GM23338 (cell line): ENCODE measurements at regions not wholly inside any gene's neighbourhood (a gene's known extent, or its start where the extent isn't known, plus 50 kb on each side); places are given as distances from the start of the nearest gene placed in this dataset.
A peak's percentile ranks its signal among the peaks of the same experiment; 100 is the strongest.

Experiments
- ATAC-seq: fragments of 200-7000 bp; cut with Tn5 transposase; 3 replicates; pipeline ENCODE4 v1.9.1; 2020
- DNase-seq: peaks from one replicate; pipeline ENCODE4 v3.0.0-alpha.2; 2015; ENCODE audit warnings: low spot score
- H2AFZ ChIP-seq: fragments of 200-600 bp; sonication (generic); 2 replicates; pipeline ENCODE4 v1.8.0; 2016; ENCODE audit warnings: antibody characterized with exemption, mild to moderate bottlenecking, moderate library complexity
- H3F3A ChIP-seq: fragments of 200-600 bp; sonication (generic); replicated peaks from 2 replicates; pipeline ENCODE4 v1.8.0; 2017; ENCODE audit warnings: antibody characterized with exemption, mixed run types, low read depth
- H3K27ac ChIP-seq: fragments of 200-600 bp; sonication (generic); 2 replicates; pipeline ENCODE4 v1.6.1; 2016; ENCODE audit warnings: low read depth
- H3K27me3 ChIP-seq: fragments of 200-600 bp; sonication (generic); 2 replicates; pipeline ENCODE4 v1.8.0; 2016; ENCODE audit warnings: mild to moderate bottlenecking, mixed run types, moderate library complexity; ENCODE audit not compliant: insufficient read depth
- H3K36me3 ChIP-seq: fragments of 200-600 bp; sonication (generic); 2 replicates; pipeline ENCODE4 v1.8.0; 2016; ENCODE audit warnings: mild to moderate bottlenecking; ENCODE audit not compliant: insufficient read depth
- H3K4me1 ChIP-seq: fragments of 200-600 bp; sonication (generic); 2 replicates; pipeline ENCODE4 v1.8.0; 2016; ENCODE audit warnings: mild to moderate bottlenecking, moderate library complexity; ENCODE audit not compliant: insufficient read depth
- H3K4me2 ChIP-seq: fragments of 200-600 bp; sonication (generic); 2 replicates; pipeline ENCODE4 v1.7.1; 2017; ENCODE audit warnings: mixed run types
- H3K4me3 ChIP-seq: fragments of 200-600 bp; sonication (generic); 2 replicates; pipeline ENCODE4 v1.6.1; 2016; ENCODE audit warnings: mixed run types
- H3K79me2 ChIP-seq: fragments of 200-600 bp; sonication (generic); replicated peaks from 2 replicates; pipeline ENCODE4 v1.8.0; 2017; ENCODE audit warnings: mild to moderate bottlenecking; ENCODE audit not compliant: insufficient read depth
- H3K9me2 ChIP-seq: fragments of 200-600 bp; sonication (generic); 2 replicates; pipeline ENCODE4 v1.8.0; 2017; ENCODE audit not compliant: insufficient read depth
- H4K20me1 ChIP-seq: fragments of 200-600 bp; sonication (generic); replicated peaks from 2 replicates; pipeline ENCODE4 v1.8.0; 2017; ENCODE audit warnings: mild to moderate bottlenecking; ENCODE audit not compliant: insufficient read depth
- H3K27ac Mint-ChIP-seq: 2 replicates; pipeline ENCODE4 v1.8.0; 2020; ENCODE audit warnings: inconsistent platforms, mild to moderate bottlenecking, moderate library complexity, mixed read lengths
- H3K27me3 Mint-ChIP-seq: 3 replicates; pipeline ENCODE4 v1.8.0; 2022; ENCODE audit warnings: low read depth, mild to moderate bottlenecking, moderate library complexity, mixed read lengths, inconsistent platforms; ENCODE audit not compliant: insufficient read depth, poor library complexity
- H3K36me3 Mint-ChIP-seq: 3 replicates; pipeline ENCODE4 v1.8.0; 2021; ENCODE audit warnings: low read depth, mild to moderate bottlenecking, inconsistent platforms, moderate library complexity, mixed read lengths
- H3K4me1 Mint-ChIP-seq: 3 replicates; pipeline ENCODE4 v1.8.0; 2020; ENCODE audit warnings: mild to moderate bottlenecking, inconsistent platforms, mixed read lengths
- H3K4me3 Mint-ChIP-seq: 3 replicates; pipeline ENCODE4 v1.8.0; 2021; ENCODE audit warnings: moderate library complexity, mild to moderate bottlenecking, inconsistent platforms, mixed read lengths
- H3K9me3 Mint-ChIP-seq: 3 replicates; pipeline ENCODE4 v1.8.0; 2020; ENCODE audit warnings: moderate library complexity, mild to moderate bottlenecking, inconsistent platforms, mixed read lengths
- JUNB ChIP-seq: IDR thresholded peaks from one replicate; pipeline ENCODE4 v1.6.1; 2016; ENCODE audit warnings: antibody characterized with exemption; ENCODE audit not compliant: unreplicated experiment
- POLR2AphosphoS5 ChIP-seq: IDR thresholded peaks from 2 replicates; pipeline ENCODE4 v1.6.1; 2016; ENCODE audit warnings: antibody characterized with exemption, low read depth
- REST ChIP-seq: IDR thresholded peaks from one replicate; pipeline ENCODE4 v1.6.1; 2018; ENCODE audit warnings: antibody characterized with exemption; ENCODE audit not compliant: unreplicated experiment
- STAT1 ChIP-seq: IDR thresholded peaks from one replicate; pipeline ENCODE4 v1.6.1; 2016; ENCODE audit warnings: antibody characterized with exemption; ENCODE audit not compliant: unreplicated experiment
- ZNF331 ChIP-seq: fragments of 250-450 bp; sonication (Bioruptor Pico); IDR thresholded peaks from 2 replicates; pipeline ENCODE4 v1.5.0; 2020; ENCODE audit warnings: low read depth, mild to moderate bottlenecking, moderate library complexity
- TF ChIP-seq, protein P1 (sequence below): fragments of 250-450 bp; sonication (Bioruptor Pico); IDR thresholded peaks from 2 replicates; pipeline ENCODE4 v1.5.0; 2020; ENCODE audit warnings: mild to moderate bottlenecking, moderate library complexity

GRCh38 chr7:27359181-27360125 lies 116.9 kb downstream of the EVX1 start (continued):
- TF ChIP-seq, protein P1, sequence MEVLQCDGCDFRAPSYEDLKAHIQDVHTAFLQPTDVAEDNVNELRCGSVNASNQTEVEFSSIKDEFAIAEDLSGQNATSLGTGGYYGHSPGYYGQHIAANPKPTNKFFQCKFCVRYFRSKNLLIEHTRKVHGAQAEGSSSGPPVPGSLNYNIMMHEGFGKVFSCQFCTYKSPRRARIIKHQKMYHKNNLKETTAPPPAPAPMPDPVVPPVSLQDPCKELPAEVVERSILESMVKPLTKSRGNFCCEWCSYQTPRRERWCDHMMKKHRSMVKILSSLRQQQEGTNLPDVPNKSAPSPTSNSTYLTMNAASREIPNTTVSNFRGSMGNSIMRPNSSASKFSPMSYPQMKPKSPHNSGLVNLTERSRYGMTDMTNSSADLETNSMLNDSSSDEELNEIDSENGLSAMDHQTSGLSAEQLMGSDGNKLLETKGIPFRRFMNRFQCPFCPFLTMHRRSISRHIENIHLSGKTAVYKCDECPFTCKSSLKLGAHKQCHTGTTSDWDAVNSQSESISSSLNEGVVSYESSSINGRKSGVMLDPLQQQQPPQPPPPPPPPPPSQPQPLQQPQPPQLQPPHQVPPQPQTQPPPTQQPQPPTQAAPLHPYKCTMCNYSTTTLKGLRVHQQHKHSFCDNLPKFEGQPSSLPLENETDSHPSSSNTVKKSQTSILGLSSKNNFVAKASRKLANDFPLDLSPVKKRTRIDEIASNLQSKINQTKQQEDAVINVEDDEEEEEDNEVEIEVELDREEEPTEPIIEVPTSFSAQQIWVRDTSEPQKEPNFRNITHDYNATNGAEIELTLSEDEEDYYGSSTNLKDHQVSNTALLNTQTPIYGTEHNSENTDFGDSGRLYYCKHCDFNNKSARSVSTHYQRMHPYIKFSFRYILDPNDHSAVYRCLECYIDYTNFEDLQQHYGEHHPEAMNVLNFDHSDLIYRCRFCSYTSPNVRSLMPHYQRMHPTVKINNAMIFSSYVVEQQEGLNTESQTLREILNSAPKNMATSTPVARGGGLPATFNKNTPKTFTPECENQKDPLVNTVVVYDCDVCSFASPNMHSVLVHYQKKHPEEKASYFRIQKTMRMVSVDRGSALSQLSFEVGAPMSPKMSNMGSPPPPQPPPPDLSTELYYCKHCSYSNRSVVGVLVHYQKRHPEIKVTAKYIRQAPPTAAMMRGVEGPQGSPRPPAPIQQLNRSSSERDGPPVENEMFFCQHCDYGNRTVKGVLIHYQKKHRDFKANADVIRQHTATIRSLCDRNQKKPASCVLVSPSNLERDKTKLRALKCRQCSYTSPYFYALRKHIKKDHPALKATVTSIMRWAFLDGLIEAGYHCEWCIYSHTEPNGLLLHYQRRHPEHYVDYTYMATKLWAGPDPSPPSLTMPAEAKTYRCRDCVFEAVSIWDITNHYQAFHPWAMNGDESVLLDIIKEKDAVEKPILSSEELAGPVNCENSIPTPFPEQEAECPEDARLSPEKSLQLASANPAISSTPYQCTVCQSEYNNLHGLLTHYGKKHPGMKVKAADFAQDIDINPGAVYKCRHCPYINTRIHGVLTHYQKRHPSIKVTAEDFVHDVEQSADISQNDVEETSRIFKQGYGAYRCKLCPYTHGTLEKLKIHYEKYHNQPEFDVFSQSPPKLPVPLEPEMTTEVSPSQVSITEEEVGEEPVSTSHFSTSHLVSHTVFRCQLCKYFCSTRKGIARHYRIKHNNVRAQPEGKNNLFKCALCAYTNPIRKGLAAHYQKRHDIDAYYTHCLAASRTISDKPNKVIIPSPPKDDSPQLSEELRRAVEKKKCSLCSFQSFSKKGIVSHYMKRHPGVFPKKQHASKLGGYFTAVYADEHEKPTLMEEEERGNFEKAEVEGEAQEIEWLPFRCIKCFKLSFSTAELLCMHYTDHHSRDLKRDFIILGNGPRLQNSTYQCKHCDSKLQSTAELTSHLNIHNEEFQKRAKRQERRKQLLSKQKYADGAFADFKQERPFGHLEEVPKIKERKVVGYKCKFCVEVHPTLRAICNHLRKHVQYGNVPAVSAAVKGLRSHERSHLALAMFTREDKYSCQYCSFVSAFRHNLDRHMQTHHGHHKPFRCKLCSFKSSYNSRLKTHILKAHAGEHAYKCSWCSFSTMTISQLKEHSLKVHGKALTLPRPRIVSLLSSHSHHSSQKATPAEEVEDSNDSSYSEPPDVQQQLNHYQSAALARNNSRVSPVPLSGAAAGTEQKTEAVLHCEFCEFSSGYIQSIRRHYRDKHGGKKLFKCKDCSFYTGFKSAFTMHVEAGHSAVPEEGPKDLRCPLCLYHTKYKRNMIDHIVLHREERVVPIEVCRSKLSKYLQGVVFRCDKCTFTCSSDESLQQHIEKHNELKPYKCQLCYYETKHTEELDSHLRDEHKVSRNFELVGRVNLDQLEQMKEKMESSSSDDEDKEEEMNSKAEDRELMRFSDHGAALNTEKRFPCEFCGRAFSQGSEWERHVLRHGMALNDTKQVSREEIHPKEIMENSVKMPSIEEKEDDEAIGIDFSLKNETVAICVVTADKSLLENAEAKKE (CRISPR knock-in tag): no peak
- TF ChIP-seq ZNF331 (CRISPR knock-in tag) (no peak), JUNB (no peak)

DNA sequence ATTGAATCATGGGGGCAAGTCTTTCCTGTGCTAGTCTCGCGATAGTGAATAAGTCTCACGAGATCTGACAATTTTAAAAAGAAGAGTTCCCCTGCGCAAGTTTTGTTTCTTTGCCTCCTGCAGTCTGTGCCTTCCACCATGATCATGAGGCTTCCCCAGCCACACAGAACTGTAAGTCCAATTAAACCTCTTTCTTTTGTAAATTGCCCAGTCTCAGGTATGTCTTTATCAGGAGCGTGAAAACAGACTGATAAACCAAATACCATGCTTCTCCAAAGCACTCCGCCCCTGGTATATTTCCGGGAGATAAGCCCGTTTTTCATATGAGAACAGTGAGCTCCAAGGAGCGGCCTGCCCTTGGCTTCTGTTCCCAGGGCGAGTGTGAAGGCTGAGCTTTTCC lies 118.9 kb downstream of the EVX1 start:
- Histone ChIP-seq H3K4me1 (no peaks in the 10 kb centered on the region), H3K36me3 (no peaks in the 10 kb centered on the region), H3K79me2 (no peaks in the 10 kb centered on the region), H3F3A (no peaks in the 10 kb centered on the region), H4K20me1 (no peaks in the 10 kb centered on the region), H3K27ac (no peak overlapping the region), H3K4me3 (no peak overlapping the region), H3K27me3 (no peaks in the 10 kb centered on the region), H3K9me2 (no peaks in the 10 kb centered on the region), H3K4me2 (no peak overlapping the region), H2AFZ (peak overlapping the region; percentile 98)
- ATAC-seq (no peak), DNase-seq (no peak)
- Mint-ChIP-seq H3K9me3 (no peaks in the 10 kb centered on the region), H3K4me3 (no peak overlapping the region), H3K4me1 (peaks cover 4% of the 10 kb centered on the region; the same call in 1 of the 3 replicates), H3K27me3 (no peaks in the 10 kb centered on the region), H3K36me3 (no peaks in the 10 kb centered on the region), H3K27ac (no peak overlapping the region)
- TF ChIP-seq ZNF331 (CRISPR knock-in tag) (no peak), STAT1 (no peak), REST (no peak), POLR2AphosphoS5 (no peak)
